PC-3 (cell line): ENCODE measurements at regions not wholly inside any gene's neighbourhood (a gene's known extent, or its start where the extent isn't known, plus 50 kb on each side); places are given as distances from the start of the nearest gene placed in this dataset.

Experiments
- ATAC-seq: fragments of 200-7000 bp; cut with Tn5 transposase; 2 replicates; pipeline ENCODE4 v1.9.1; 2020; ENCODE audit warnings: mild to moderate bottlenecking, moderate library complexity
- BruUV-seq: library from RNA; stranded (reverse); fragments of 400-500 nt; replicated peaks from 2 replicates; lab custom pipeline; 2021; lab: Mats Ljungman, UMichigan
- CTCF ChIA-PET: fragments of 300-600 bp; sonication (Branson Sonifier 250); formaldehyde crosslinking; loops from one replicate; lab custom pipeline; 2022; ENCODE audit warnings: antibody characterized with exemption; lab: Charles Lee
- POLR2A ChIA-PET: fragments of 300-600 bp; sonication (Branson Sonifier 250); formaldehyde crosslinking; loops from one replicate; lab custom pipeline; 2022; ENCODE audit warnings: antibody characterized with exemption; ENCODE audit not compliant: unreplicated experiment; lab: Charles Lee
- DNase-seq: peaks from one replicate; pipeline ENCODE4 v3.0.0-alpha.2; 2015
- H2AFZ ChIP-seq: fragments of 300-600 bp; sonication (generic); 2 replicates; pipeline ENCODE4 v1.6.0; 2016; ENCODE audit warnings: antibody characterized with exemption, low read length
- H3F3A ChIP-seq: fragments of 300-600 bp; sonication (generic); one replicate; pipeline ENCODE4 v1.6.0; 2017; ENCODE audit warnings: antibody characterized with exemption, low read length, control low read depth, mild to moderate bottlenecking; ENCODE audit not compliant: unreplicated experiment
- H3K27ac ChIP-seq: fragments of 300-600 bp; sonication (generic); 2 replicates; pipeline ENCODE4 v1.5.1; 2016; ENCODE audit warnings: mild to moderate bottlenecking, low read length
- H3K27me3 ChIP-seq: fragments of 300-600 bp; sonication (generic); 2 replicates; pipeline ENCODE4 v1.6.1; 2016; ENCODE audit warnings: low read length, mixed read lengths
- H3K36me3 ChIP-seq: fragments of 300-600 bp; sonication (generic); 2 replicates; pipeline ENCODE4 v1.6.1; 2016; ENCODE audit warnings: low read depth, mixed run types, low read length, mixed read lengths
- H3K4me1 ChIP-seq: fragments of 300-600 bp; sonication (generic); 2 replicates; pipeline ENCODE4 v1.5.1; 2016; ENCODE audit warnings: low read length; ENCODE audit not compliant: insufficient read depth
- H3K4me2 ChIP-seq: fragments of 300-600 bp; sonication (generic); 2 replicates; pipeline ENCODE4 v1.6.0; 2016; ENCODE audit warnings: low read length
- H3K4me3 ChIP-seq: fragments of 300-600 bp; sonication (generic); 2 replicates; pipeline ENCODE4 v1.5.1; 2016; ENCODE audit warnings: mild to moderate bottlenecking, low read length, mixed read lengths
- H3K79me2 ChIP-seq: fragments of 300-600 bp; sonication (generic); 2 replicates; pipeline ENCODE4 v1.6.1; 2017; ENCODE audit warnings: low read length, mixed read lengths
- H3K9ac ChIP-seq: fragments of 300-600 bp; sonication (generic); 2 replicates; pipeline ENCODE4 v1.6.0; 2016; ENCODE audit warnings: mild to moderate bottlenecking, low read length
- H3K9me2 ChIP-seq: fragments of 300-600 bp; sonication (generic); replicated peaks from 2 replicates; pipeline ENCODE4 v1.6.1; 2016; ENCODE audit warnings: mixed run types, low read length, mixed read lengths
- H3K9me3 ChIP-seq: fragments of 300-600 bp; sonication (generic); 2 replicates; pipeline ENCODE4 v1.6.1; 2016; ENCODE audit warnings: low read length, mixed read lengths
- H4K20me1 ChIP-seq: fragments of 300-600 bp; sonication (generic); 2 replicates; pipeline ENCODE4 v1.6.1; 2016; ENCODE audit warnings: low read length, mixed read lengths
- CTCF ChIP-seq: fragments of 300-600 bp; sonication (generic); conservative IDR thresholded peaks from 2 replicates; pipeline ENCODE4 v1.5.1; 2017; ENCODE audit warnings: antibody characterized with exemption, low read depth, mild to moderate bottlenecking, low read length
- EZH2 ChIP-seq: fragments of 300-600 bp; sonication (generic); IDR thresholded peaks from one replicate; pipeline ENCODE4 v1.6.1; 2017; ENCODE audit warnings: antibody characterized with exemption, mild to moderate bottlenecking, low read length; ENCODE audit not compliant: unreplicated experiment
- EZH2phosphoT487 ChIP-seq: fragments of 300-600 bp; sonication (generic); IDR thresholded peaks from 2 replicates; pipeline ENCODE4 v1.6.1; 2018; ENCODE audit warnings: mild to moderate bottlenecking, antibody characterized with exemption, low read length, borderline replicate concordance
- intact Hi-C: fragments of 100-400 bp; cut with micrococcal nuclease; formaldehyde crosslinking; loops from 2 replicates; pipeline ENCODE4 v1.9.0; 2023

DNA sequence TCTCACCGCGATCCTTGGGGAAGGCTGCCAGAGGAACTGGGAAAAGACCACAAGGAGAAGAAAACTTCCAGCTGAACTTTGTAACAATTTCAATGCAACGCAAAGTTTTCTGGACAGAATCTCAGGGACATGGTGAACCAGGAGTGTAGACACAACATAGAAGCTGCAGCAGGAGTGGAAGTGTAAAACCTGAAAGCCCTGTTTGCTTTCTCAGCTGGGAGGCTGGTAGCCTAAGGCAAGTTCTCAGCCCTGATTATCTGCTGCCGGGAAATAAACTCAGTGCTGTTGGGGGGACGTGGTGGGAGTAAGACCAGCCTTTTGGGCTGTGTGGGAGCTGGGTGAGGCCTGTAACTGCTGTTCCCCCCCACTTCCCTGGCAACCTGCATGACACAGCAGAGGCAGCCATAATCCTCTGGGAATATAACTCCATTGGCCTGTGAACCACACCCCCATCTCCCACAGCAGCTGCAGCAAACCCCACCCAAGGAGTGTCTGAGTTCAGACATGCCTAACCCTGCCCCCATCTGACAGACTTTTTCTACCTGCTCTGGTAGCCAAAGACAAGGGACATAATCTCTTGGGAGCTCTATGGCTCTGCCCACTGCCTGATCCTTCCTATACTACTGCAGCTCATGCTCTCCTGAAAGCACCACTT, 106.7 kb downstream of the ZNF621 start:
- POLR2A ChIA-PET, result no interaction called here
- no peaks in the 10 kb centered on the region for H4K20me1 ChIP-seq
- no peaks in the 10 kb centered on the region for H3K9me2 ChIP-seq
- intact Hi-C loops, result no loop called here
- DNase-seq, result no peak
- H3K79me2 ChIP-seq, result no peaks in the 10 kb centered on the region
- no peak overlapping the region for H3K4me2 ChIP-seq
- no TSS peak for BruUV-seq
- no peaks in the 10 kb centered on the region for H3K27me3 ChIP-seq
- H3K4me3 ChIP-seq, result no peak overlapping the region
- no peak for ATAC-seq
- H3K27ac ChIP-seq, result no peak overlapping the region
- H3K9ac ChIP-seq, result no peak overlapping the region
- CTCF ChIA-PET, result no interaction called here
- no peaks in the 10 kb centered on the region for H3K9me3 ChIP-seq
- no peaks in the 10 kb centered on the region for H3K4me1 ChIP-seq
- H2AFZ ChIP-seq, result no peak overlapping the region
- TF ChIP-seq CTCF, result no peak
- no peak for TF ChIP-seq EZH2phosphoT487
- TF ChIP-seq EZH2, result no peak
- no peaks in the 10 kb centered on the region for H3K36me3 ChIP-seq
- no peaks in the 10 kb centered on the region for H3F3A ChIP-seq

GRCh38 chr3:40637906-40638305, 113.1 kb downstream of the ZNF621 start:
- ATAC-seq, result no peak
- no peak overlapping the region for H3K4me3 ChIP-seq
- no peaks in the 10 kb centered on the region for H4K20me1 ChIP-seq
- intact Hi-C loops, result no loop called here
- ChIA-PET POLR2A (no interaction called here), CTCF (no interaction called here)
- DNase-seq, result no peak
- H3K9me2 ChIP-seq, result no peaks in the 10 kb centered on the region
- 0 out of 2 replicates have a peak, but pooled peaks cover 10% of the 10 kb centered on the region for H3K27me3 ChIP-seq
- no peak for TF ChIP-seq CTCF
- TF ChIP-seq EZH2, result no peak
- no peak for TF ChIP-seq EZH2phosphoT487
- H3K4me1 ChIP-seq, result no peaks in the 10 kb centered on the region
- H3K4me2 ChIP-seq, result no peak overlapping the region
- no peaks in the 10 kb centered on the region for H3K79me2 ChIP-seq
- no peaks in the 10 kb centered on the region for H3F3A ChIP-seq
- H3K27ac ChIP-seq, result no peak overlapping the region
- no peaks in the 10 kb centered on the region for H3K36me3 ChIP-seq
- no peaks in the 10 kb centered on the region for H3K9me3 ChIP-seq
- H3K9ac ChIP-seq, result no peak overlapping the region
- H2AFZ ChIP-seq, result no peak overlapping the region
- no TSS peak for BruUV-seq

GRCh38 chr3:40639006-40639405, 114.2 kb downstream of the ZNF621 start:
- no peak for ATAC-seq
- ChIA-PET POLR2A (no interaction called here), CTCF (no interaction called here)
- no peak for TF ChIP-seq EZH2
- no peak for TF ChIP-seq CTCF
- TF ChIP-seq EZH2phosphoT487, result no peak
- Histone ChIP-seq H4K20me1 (no peaks in the 10 kb centered on the region), H3K9me2 (no peaks in the 10 kb centered on the region), H3F3A (no peaks in the 10 kb centered on the region), H3K9me3 (no peaks in the 10 kb centered on the region), H3K9ac (no peak overlapping the region), H3K79me2 (no peaks in the 10 kb centered on the region), H2AFZ (no peak overlapping the region), H3K4me2 (no peak overlapping the region), H3K36me3 (no peaks in the 10 kb centered on the region), H3K27ac (no peak overlapping the region), H3K27me3 (peaks cover 18% of the 10 kb centered on the region), H3K4me1 (no peaks in the 10 kb centered on the region), H3K4me3 (no peak overlapping the region)
- intact Hi-C loops, result no loop called here
- DNase-seq, result no peak
- BruUV-seq, result no TSS peak
